Colonic mucosa (tissue), 4 donors: ENCODE measurements at regions not wholly inside any gene's neighbourhood (a gene's known extent, or its start where the extent isn't known, plus 50 kb on each side); places are given as distances from the start of the nearest gene placed in this dataset.

Source experiments
- DNase-seq: peaks from one replicate; pipeline ENCODE4 v3.0.0-alpha.2; 2020
- H3K27ac ChIP-seq: fragments of 200-600 bp; one replicate; pipeline ENCODE4 v1.8.0; 2021
- H3K27me3 ChIP-seq: fragments of 200-600 bp; one replicate; pipeline ENCODE4 v1.8.0; 2021
- H3K36me3 ChIP-seq: fragments of 200-600 bp; one replicate; pipeline ENCODE4 v1.8.0; 2021
- H3K4me1 ChIP-seq: fragments of 200-600 bp; one replicate; pipeline ENCODE4 v1.8.0; 2021; ENCODE audit warnings: mild to moderate bottlenecking
- H3K4me3 ChIP-seq: fragments of 200-600 bp; one replicate; pipeline ENCODE4 v1.8.0; 2021
- H3K9ac ChIP-seq, 2 donors: one replicate each; pipeline ENCODE4 v1.7.0; 2013; ENCODE audit warnings: control low read depth in 2 of 2, low read depth in 2 of 2, low read length in 2 of 2
- H3K9me3 ChIP-seq: fragments of 200-600 bp; one replicate; pipeline ENCODE4 v1.8.0; 2021
- CTCF ChIP-seq: fragments of 200-600 bp; IDR thresholded peaks from one replicate; pipeline ENCODE4 v1.8.0; 2022; ENCODE audit warnings: antibody characterized with exemption, mild to moderate bottlenecking
- intact Hi-C: fragments of 100-400 bp; cut with DNase I; formaldehyde crosslinking; loops from one replicate; pipeline ENCODE4 v1.14.1; 2022
- donor health status: healthy.
- donor health status: DM: no; HTN: no; CAD: no.
- donor health status: DM: no; HTN: no; CAD: no.

GRCh38 chr3:28948685-28949084 is 332.2 kb upstream of the RBMS3 start:
- Histone ChIP-seq H3K27ac (no peak overlapping the region), H3K4me3 (no peak overlapping the region), H3K27me3 (no peaks in the 10 kb centered on the region), H3K36me3 (no peaks in the 10 kb centered on the region), H3K4me1 (no peaks in the 10 kb centered on the region), H3K9me3 (no peaks in the 10 kb centered on the region), H3K9ac (no peak overlapping the region)
- intact Hi-C loops = no loop called here
- no peak for TF ChIP-seq CTCF
- no peak for DNase-seq

- no peak overlapping the region for H3K27ac ChIP-seq
- intact Hi-C loops = no loop called here
- no peak overlapping the region for H3K9ac ChIP-seq
- TF ChIP-seq CTCF = no peak
- H3K4me1 ChIP-seq = no peaks in the 10 kb centered on the region
- no peaks in the 10 kb centered on the region for H3K36me3 ChIP-seq
- no peak overlapping the region for H3K4me3 ChIP-seq
- H3K27me3 ChIP-seq = no peaks in the 10 kb centered on the region
- DNase-seq = no peak
- H3K9me3 ChIP-seq = no peaks in the 10 kb centered on the region
Measured at GRCh38 chr3:28949580-28949979, 331.3 kb upstream of the RBMS3 start.

- intact Hi-C loops = no loop called here
- no peak for TF ChIP-seq CTCF
- H3K9ac ChIP-seq = no peak overlapping the region
- no peaks in the 10 kb centered on the region for H3K27me3 ChIP-seq
- no peak overlapping the region for H3K4me3 ChIP-seq
- H3K9me3 ChIP-seq = no peaks in the 10 kb centered on the region
- DNase-seq = no peak
- H3K27ac ChIP-seq = no peak overlapping the region
- H3K36me3 ChIP-seq = no peaks in the 10 kb centered on the region
- no peaks in the 10 kb centered on the region for H3K4me1 ChIP-seq
Measured at GRCh38 chr3:28950614-28951013, 330.3 kb upstream of the RBMS3 start.

GRCh38 chr3:28951772-28952556 is 328.9 kb upstream of the RBMS3 start:
- H3K4me1 ChIP-seq = no peaks in the 10 kb centered on the region
- no peak overlapping the region for H3K27ac ChIP-seq
- H3K9ac ChIP-seq = no peak overlapping the region
- TF ChIP-seq CTCF = no peak
- H3K36me3 ChIP-seq = no peaks in the 10 kb centered on the region
- H3K4me3 ChIP-seq = no peak overlapping the region
- no peak for DNase-seq
- intact Hi-C loops = no loop called here
- no peaks in the 10 kb centered on the region for H3K27me3 ChIP-seq
- H3K9me3 ChIP-seq = no peaks in the 10 kb centered on the region

- no peak for DNase-seq
- H3K4me1 ChIP-seq = no peaks in the 10 kb centered on the region
- H3K9ac ChIP-seq = no peak overlapping the region
- H3K4me3 ChIP-seq = no peak overlapping the region
- H3K36me3 ChIP-seq = no peaks in the 10 kb centered on the region
- intact Hi-C loops = no loop called here
- TF ChIP-seq CTCF = no peak
- no peaks in the 10 kb centered on the region for H3K27me3 ChIP-seq
- H3K27ac ChIP-seq = no peak overlapping the region
- H3K9me3 ChIP-seq = no peaks in the 10 kb centered on the region
Measured at GRCh38 chr3:28958656-28959055, 322.2 kb upstream of the RBMS3 start.
